ENCODE measurements at regions not wholly inside any gene's neighbourhood (a gene's known extent, or its start where the extent isn't known, plus 50 kb on each side); places are given as distances from the start of the nearest gene placed in this dataset.

- TF ChIP-seq ZFX (IDR thresholded peaks at IDR 0.05) (no peak), CTCF (conservative IDR thresholded peaks at IDR 0.05) (no peak)
- no peak overlapping the region for H3K27ac ChIP-seq
These were observed 83.0 kb upstream of the IFNE start for GRCh38 chr9:21565155-21565554.

- H3K27ac ChIP-seq, result no peak overlapping the region
- TF ChIP-seq CTCF (conservative IDR thresholded peaks at IDR 0.05) (no peak), ZFX (IDR thresholded peaks at IDR 0.05) (no peak)
These were observed 85.8 kb upstream of the IFNE start for GRCh38 chr9:21567926-21568325.

- no peak overlapping the region for H3K27ac ChIP-seq
- TF ChIP-seq CTCF (conservative IDR thresholded peaks at IDR 0.05) (no peak), ZFX (IDR thresholded peaks at IDR 0.05) (no peak)
These were observed 86.4 kb upstream of the IFNE start for GRCh38 chr9:21568484-21568883.

GRCh38 chr9:21569721-21570120 is 87.6 kb upstream of the IFNE start:
- H3K27ac ChIP-seq, result no peak overlapping the region
- no peak for TF ChIP-seq CTCF (conservative IDR thresholded peaks at IDR 0.05)
- no peak for TF ChIP-seq ZFX (IDR thresholded peaks at IDR 0.05)

- TF ChIP-seq CTCF (conservative IDR thresholded peaks at IDR 0.05) (no peak), ZFX (IDR thresholded peaks at IDR 0.05) (no peak)
- no peak overlapping the region for H3K27ac ChIP-seq
These were observed 88.6 kb upstream of the IFNE start for GRCh38 chr9:21570643-21571275.

- H3K27ac ChIP-seq, result no peak overlapping the region
- TF ChIP-seq CTCF (conservative IDR thresholded peaks at IDR 0.05), result no peak
- no peak for TF ChIP-seq ZFX (IDR thresholded peaks at IDR 0.05)
These were observed 92.1 kb upstream of the IFNE start for GRCh38 chr9:21574261-21574660.

GRCh38 chr9:21576331-21577189 is 94.4 kb upstream of the IFNE start:
- H3K27ac ChIP-seq, result no peak overlapping the region
- TF ChIP-seq ZFX (IDR thresholded peaks at IDR 0.05), result no peak
- no peak for TF ChIP-seq CTCF (conservative IDR thresholded peaks at IDR 0.05)
